Upper lobe of left lung (tissue), 4 donors: ENCODE measurements at regions not wholly inside any gene's neighbourhood (a gene's known extent, or its start where the extent isn't known, plus 50 kb on each side); places are given as distances from the start of the nearest gene placed in this dataset.

Experiments used
- CTCF ChIP-seq, 6 experiments: fragments of 450-650 bp in 4 of 6; fragments of 200-600 bp in 2 of 6; sonication (generic) in 2 of 6; IDR thresholded peaks; one replicate each; pipeline ENCODE4 v1.5.1; 2016 to 2019; ENCODE audit warnings: antibody characterized with exemption in 6 of 6
- POLR2A ChIP-seq, 4 donors: fragments of 450-650 bp; IDR thresholded peaks; one replicate each; pipeline ENCODE4 v1.5.1; 2016 to 2017; ENCODE audit warnings: antibody characterized with exemption in 4 of 4, mild to moderate bottlenecking in 2 of 4

DNA sequence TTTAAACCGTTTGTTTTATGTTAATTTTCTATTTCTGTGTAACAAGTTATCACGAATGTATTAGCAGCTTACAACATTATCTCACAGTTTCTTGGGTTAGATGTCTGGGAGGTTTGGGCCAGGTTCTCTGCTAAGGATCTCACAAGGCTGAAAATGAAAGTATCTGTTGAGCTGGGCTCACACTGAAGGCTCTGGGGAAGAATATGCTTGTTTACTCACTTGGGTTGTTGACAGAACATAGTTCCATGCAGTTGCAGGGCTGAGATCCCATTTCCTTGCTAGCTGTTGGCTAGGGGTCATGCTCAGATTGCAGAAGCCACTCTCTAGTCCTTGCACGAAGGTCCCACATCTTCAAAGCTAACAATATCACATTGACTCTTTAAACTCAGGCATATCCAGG, 266.6 kb upstream of the GNAI1 start:
- TF ChIP-seq CTCF (IDR thresholded peaks at IDR 0.05) = no peak
- TF ChIP-seq POLR2A (IDR thresholded peaks at IDR 0.05) = no peak
